Ureter (tissue), 1 donor: ENCODE measurements at regions not wholly inside any gene's neighbourhood (a gene's known extent, or its start where the extent isn't known, plus 50 kb on each side); places are given as distances from the start of the nearest gene placed in this dataset.

Experiments used
- DNase-seq: peaks from one replicate; pipeline ENCODE4 v3.0.0-alpha.2; 2020; ENCODE audit warnings: low spot score
- donor health status: DM: yes; HTN: yes; CAD: no.

DNA sequence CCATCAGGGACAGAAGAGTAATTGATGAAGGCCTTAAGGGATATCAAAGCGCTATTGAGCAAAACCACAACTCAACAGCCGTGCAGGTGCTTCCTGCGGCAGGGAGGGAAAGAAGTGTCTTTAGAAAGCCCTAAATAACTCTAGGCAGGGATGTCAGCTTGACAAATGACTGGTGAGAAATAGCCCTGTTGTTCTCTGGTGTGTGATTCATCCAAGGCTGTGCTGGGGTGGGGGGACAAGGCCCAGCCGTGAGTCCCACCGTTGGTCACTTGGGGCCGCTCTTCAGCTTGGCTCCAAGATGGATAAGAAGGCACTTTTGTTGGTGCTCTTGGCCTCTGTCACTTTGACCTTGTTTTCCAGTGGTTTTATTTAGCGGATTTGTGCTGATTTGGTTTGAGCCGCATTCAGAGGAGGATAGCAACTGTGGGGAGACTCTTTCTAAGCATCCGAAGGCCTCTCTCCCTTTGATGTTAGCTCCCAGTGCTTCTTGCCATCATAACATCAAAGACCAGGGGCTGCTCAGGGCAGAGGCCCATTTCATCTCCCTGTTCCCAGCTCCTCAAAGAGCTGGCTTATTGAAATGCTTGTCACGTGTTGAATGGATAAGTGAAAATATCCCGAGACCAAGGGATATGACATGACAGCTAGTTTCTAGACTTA is 130.3 kb upstream of the SERP2 start:
- no peak for DNase-seq

DNA sequence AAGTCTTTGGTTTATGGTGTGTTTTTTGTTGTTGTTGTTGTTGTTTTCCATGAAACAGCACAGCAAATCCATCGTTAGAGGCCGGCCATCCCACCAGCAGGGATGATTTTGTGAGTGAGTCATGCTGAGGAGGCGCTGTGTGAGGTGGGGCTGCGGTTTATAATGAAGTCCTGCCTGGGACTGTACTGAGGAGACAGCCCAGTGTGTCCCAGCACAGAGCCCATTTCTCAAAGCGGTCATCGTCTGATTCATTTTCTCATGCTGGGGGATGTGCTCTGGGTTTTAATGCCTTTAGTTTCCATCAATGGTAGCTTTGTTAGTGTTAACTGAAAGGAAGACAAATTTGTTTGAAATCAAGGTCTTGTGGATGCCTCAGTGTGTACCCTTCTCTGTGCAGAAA is 129.3 kb upstream of the SERP2 start:
- no peak for DNase-seq

DNA sequence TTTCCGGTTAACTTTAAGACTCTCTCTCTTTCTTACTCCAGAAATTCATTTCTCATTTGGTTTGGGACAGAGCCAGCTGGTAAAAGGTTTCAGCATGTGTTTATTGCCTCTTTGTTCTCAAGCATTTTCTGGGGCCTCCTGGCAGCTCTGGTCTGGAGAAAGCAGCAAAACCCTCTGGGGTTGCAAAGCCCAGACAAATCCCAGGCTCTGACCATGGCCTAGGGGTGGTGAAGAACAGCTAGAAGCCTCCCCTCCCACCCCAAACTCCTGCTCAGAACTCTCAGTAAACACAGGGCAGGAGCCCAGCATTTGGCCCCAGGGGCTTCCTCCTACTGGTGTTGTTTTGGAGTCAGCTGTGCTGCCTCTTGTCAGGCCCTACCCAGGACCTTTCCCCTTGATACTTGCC is 124.2 kb upstream of the SERP2 start:
- DNase-seq = peak; percentile 62

DNA sequence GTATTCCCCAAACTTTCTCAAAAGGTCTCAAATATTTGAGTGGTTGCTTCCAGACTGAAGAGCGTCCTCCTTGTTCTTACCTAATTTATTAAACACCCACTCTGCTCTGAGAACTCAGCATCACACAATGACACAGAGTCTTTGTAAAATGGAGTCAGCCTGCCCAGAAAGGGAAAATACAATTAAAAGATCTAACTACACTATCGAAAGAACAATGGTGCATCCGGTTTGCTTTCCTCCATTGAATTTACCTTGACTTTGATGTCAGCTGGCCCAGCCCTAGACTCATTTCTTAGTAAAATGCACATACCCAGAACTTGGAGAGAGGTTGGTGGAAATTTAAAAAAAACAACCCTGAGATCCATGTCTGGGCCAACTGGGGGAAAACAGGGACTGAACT is 120.7 kb upstream of the SERP2 start:
- no peak for DNase-seq

- DNase-seq = no peak
These were observed 117.8 kb upstream of the SERP2 start for GRCh38 chr13:44255771-44256364.

DNA sequence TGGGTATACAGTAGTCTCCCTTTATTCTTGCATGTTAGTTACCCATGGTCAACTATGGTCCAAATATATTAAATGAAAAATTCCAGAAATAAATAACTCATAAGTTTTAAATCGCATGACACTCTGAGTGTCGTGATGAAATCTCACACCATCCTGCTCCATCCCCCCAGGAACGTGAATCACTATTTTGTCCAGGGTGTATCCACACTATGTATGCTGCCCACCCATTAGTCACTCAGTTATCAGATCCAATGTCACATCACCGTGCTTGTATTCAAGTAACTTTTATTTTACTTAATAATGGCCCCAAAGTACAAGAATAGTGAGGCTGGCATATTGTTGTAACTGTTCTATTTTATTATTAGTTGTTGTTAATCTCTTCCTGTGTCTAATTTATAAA is 115.8 kb upstream of the SERP2 start:
- DNase-seq = no peak

- no peak for DNase-seq
These were observed 114.3 kb upstream of the SERP2 start for GRCh38 chr13:44259045-44260027.

- no peak for DNase-seq
These were observed 113.3 kb upstream of the SERP2 start for GRCh38 chr13:44260336-44260735.

- no peak for DNase-seq
These were observed 109.6 kb upstream of the SERP2 start for GRCh38 chr13:44263751-44264620.

DNA sequence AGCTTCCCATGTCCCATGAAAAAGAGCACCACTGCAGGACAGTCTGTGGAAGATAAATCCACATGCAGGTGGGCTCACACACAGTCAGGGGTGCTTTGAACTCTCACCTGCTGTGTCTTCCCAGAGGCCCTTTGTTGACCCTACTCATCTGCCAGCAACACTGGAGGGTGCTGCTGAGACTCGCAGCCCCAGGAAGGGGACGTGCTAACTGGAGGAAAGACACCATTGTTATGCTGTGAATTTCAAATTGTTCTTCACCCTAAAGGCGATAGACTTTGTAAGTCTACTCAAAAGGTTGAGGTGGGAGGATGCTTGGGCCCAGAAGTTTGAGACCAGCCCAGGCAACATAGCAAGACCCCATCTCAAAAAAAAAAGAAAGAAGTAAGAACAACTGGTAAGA is 107.3 kb upstream of the SERP2 start:
- no peak for DNase-seq

GRCh38 chr13:44266772-44267171 is 106.9 kb upstream of the SERP2 start:
- DNase-seq = no peak

GRCh38 chr13:44267203-44267602 is 106.4 kb upstream of the SERP2 start:
- DNase-seq = no peak

DNA sequence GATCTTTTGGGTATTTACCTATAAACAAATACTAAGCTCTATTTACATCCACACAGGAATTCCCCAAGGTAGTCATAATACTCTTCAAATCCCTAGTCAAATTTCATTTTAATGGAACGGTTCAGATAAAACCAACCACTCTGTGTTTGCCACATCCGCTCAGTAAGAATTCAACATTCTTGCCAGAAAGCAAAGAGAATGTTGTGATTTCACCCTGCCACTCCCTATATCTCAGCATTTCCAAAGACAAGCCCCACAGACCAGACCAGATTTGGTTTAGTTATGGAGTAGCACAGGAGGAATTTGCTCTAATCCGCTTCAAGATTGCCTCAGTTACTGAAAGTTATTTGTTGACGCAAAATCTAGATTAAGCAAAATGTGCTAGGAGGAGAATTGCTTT is 105.6 kb upstream of the SERP2 start:
- DNase-seq = no peak

- DNase-seq = no peak
These were observed 104.6 kb upstream of the SERP2 start for GRCh38 chr13:44268980-44269379.

- DNase-seq = no peak
These were observed 103.5 kb upstream of the SERP2 start for GRCh38 chr13:44270150-44270549.

GRCh38 chr13:44271031-44271455 is 102.6 kb upstream of the SERP2 start:
- DNase-seq = no peak

GRCh38 chr13:44271473-44271872 is 102.2 kb upstream of the SERP2 start:
- DNase-seq = no peak

GRCh38 chr13:44271915-44272341 is 101.7 kb upstream of the SERP2 start:
- DNase-seq = no peak

GRCh38 chr13:44272692-44273091 is 100.9 kb upstream of the SERP2 start:
- DNase-seq = no peak

DNA sequence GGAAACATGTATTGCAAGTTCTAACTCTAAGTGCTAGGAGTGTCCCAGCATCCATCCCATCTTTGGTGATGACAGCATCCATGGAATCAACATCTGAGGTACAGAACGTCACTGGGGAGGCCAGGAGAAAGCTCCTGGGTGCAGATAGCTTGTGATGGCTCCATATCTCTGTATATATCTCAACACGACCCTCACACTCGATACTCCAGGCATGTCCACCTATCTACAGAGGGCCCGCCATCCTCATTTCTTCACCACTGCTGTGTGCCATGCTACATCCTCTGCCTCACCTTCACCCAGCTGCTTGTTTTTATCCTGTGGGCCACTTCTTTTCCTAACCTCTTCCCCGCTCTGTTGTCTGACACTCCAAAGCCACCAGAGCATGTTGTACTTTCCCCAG is 100.4 kb upstream of the SERP2 start:
- no peak for DNase-seq

DNA sequence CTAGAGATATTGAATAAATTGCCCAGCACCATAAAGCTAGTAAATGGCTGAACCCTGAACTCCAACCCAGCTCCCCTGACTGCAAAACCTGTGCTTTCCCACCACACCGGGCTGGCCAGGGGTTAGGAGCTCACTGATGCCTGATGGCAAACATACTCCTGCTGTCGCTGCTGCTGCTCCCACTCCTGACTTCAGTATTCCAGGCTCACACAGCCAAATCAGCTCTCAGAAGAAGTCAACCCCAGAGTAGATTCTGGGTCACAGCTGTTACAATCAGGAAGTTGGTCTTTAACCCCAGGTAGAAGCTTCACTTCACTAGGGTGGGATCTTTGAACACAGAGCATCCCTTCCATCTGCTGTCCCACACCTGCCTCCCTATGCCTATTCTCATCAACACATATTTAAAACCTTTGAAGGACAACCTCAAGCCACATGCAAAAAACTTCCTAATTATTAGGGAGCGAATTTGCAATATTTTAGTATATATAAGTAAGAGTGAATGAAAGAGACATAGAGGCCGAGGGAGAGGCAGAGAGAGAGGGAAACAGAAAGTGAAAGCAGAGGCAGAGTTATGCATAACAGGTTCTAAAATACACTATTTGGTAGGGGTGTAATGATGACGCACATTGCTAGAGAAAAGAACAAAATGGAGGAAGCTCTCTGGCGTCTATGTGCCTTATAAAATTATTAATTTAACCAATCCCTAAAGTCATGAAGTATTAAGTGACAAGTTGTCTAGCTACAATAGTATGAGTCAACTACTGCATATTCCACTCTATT is 99.4 kb upstream of the SERP2 start:
- no peak for DNase-seq
